ENCODE measurements at regions not wholly inside any gene's neighbourhood (a gene's known extent, or its start where the extent isn't known, plus 50 kb on each side); places are given as distances from the start of the nearest gene placed in this dataset.

GRCh38 chr6:62612471-62612870 lies 326.4 kb upstream of the KHDRBS2 start:
- no peak overlapping the region for H3K9ac ChIP-seq (ENCODE audit: insufficient read length)
- no peak overlapping the region for H3K4me3 ChIP-seq
- no peak for TF ChIP-seq EZH2 (IDR thresholded peaks at IDR 0.05)
- no peak for TF ChIP-seq POLR2AphosphoS5 (IDR thresholded peaks at IDR 0.05; ENCODE audit: borderline replicate concordance, low read depth, low read length)
- no peak for TF ChIP-seq FOXP2 (optimal IDR thresholded peaks at IDR 0.05; ENCODE audit: control extremely low read depth, extremely low read length, insufficient read depth)
- no peak for DNase-seq (ENCODE audit: low read depth, low spot score)
- H3K36me3 ChIP-seq (ENCODE audit: insufficient read depth, low read length), result no peaks in the 10 kb centered on the region
- no peak overlapping the region for H3K27ac ChIP-seq
- no peaks in the 10 kb centered on the region for H3K9me3 ChIP-seq (ENCODE audit: low read depth, low read length)

- TF ChIP-seq EZH2 (IDR thresholded peaks at IDR 0.05) (no peak), POLR2AphosphoS5 (IDR thresholded peaks at IDR 0.05; ENCODE audit: borderline replicate concordance, low read depth, low read length) (no peak)
- Histone ChIP-seq H3K36me3 (ENCODE audit: insufficient read depth, low read length) (no peaks in the 10 kb centered on the region), H3K9me3 (ENCODE audit: low read depth, low read length) (no peaks in the 10 kb centered on the region), H3K27ac (no peak overlapping the region), H3K9ac (ENCODE audit: insufficient read length) (no peak overlapping the region), H3K4me3 (no peak overlapping the region)
- no peak for DNase-seq (ENCODE audit: low read depth, low spot score)
Observed at GRCh38 chr6:62570372-62570771, 284.3 kb upstream of the KHDRBS2 start.

- no peak overlapping the region for H3K27ac ChIP-seq
- no peaks in the 10 kb centered on the region for H3K9me3 ChIP-seq (ENCODE audit: low read depth, low read length)
- no peak overlapping the region for H3K4me3 ChIP-seq
- no peak for DNase-seq (ENCODE audit: low read depth, low spot score)
- TF ChIP-seq FOXP2 (optimal IDR thresholded peaks at IDR 0.05; ENCODE audit: control extremely low read depth, extremely low read length, insufficient read depth) (no peak), POLR2AphosphoS5 (IDR thresholded peaks at IDR 0.05; ENCODE audit: borderline replicate concordance, low read depth, low read length) (no peak), EZH2 (IDR thresholded peaks at IDR 0.05) (no peak)
- H3K9ac ChIP-seq (ENCODE audit: insufficient read length), result no peak overlapping the region
- no peaks in the 10 kb centered on the region for H3K36me3 ChIP-seq (ENCODE audit: insufficient read depth, low read length)
Observed at GRCh38 chr6:62541502-62541901, 255.5 kb upstream of the KHDRBS2 start.

GRCh38 chr6:62530985-62531384 lies 245.0 kb upstream of the KHDRBS2 start:
- DNase-seq (ENCODE audit: low read depth, low spot score), result no peak
- no peaks in the 10 kb centered on the region for H3K36me3 ChIP-seq (ENCODE audit: insufficient read depth, low read length)
- no peak overlapping the region for H3K9ac ChIP-seq (ENCODE audit: insufficient read length)
- H3K4me3 ChIP-seq, result no peak overlapping the region
- no peaks in the 10 kb centered on the region for H3K9me3 ChIP-seq (ENCODE audit: low read depth, low read length)
- no peak overlapping the region for H3K27ac ChIP-seq
- TF ChIP-seq POLR2AphosphoS5 (IDR thresholded peaks at IDR 0.05; ENCODE audit: borderline replicate concordance, low read depth, low read length), result no peak
- no peak for TF ChIP-seq EZH2 (IDR thresholded peaks at IDR 0.05)
- no peak for TF ChIP-seq FOXP2 (optimal IDR thresholded peaks at IDR 0.05; ENCODE audit: control extremely low read depth, extremely low read length, insufficient read depth)

GRCh38 chr6:62528894-62529526 lies 243.0 kb upstream of the KHDRBS2 start:
- Histone ChIP-seq H3K9ac (ENCODE audit: insufficient read length) (no peak overlapping the region), H3K4me3 (no peak overlapping the region), H3K9me3 (ENCODE audit: low read depth, low read length) (no peaks in the 10 kb centered on the region), H3K36me3 (ENCODE audit: insufficient read depth, low read length) (no peaks in the 10 kb centered on the region), H3K27ac (no peak overlapping the region)
- DNase-seq (ENCODE audit: low read depth, low spot score), result no peak
- TF ChIP-seq EZH2 (IDR thresholded peaks at IDR 0.05), result no peak
- no peak for TF ChIP-seq FOXP2 (optimal IDR thresholded peaks at IDR 0.05; ENCODE audit: control extremely low read depth, extremely low read length, insufficient read depth)
- no peak for TF ChIP-seq POLR2AphosphoS5 (IDR thresholded peaks at IDR 0.05; ENCODE audit: borderline replicate concordance, low read depth, low read length)

- Histone ChIP-seq H3K36me3 (ENCODE audit: insufficient read depth, low read length) (no peaks in the 10 kb centered on the region), H3K27ac (no peak overlapping the region), H3K4me3 (no peak overlapping the region), H3K9me3 (ENCODE audit: low read depth, low read length) (no peaks in the 10 kb centered on the region), H3K9ac (ENCODE audit: insufficient read length) (no peak overlapping the region)
- no peak for TF ChIP-seq POLR2AphosphoS5 (IDR thresholded peaks at IDR 0.05; ENCODE audit: borderline replicate concordance, low read depth, low read length)
- no peak for TF ChIP-seq FOXP2 (optimal IDR thresholded peaks at IDR 0.05; ENCODE audit: control extremely low read depth, extremely low read length, insufficient read depth)
- no peak for TF ChIP-seq EZH2 (IDR thresholded peaks at IDR 0.05)
- no peak for DNase-seq (ENCODE audit: low read depth, low spot score)
Observed at GRCh38 chr6:62523630-62524029, 237.6 kb upstream of the KHDRBS2 start.

- H3K4me3 ChIP-seq, result no peak overlapping the region
- no peaks in the 10 kb centered on the region for H3K36me3 ChIP-seq (ENCODE audit: insufficient read depth, low read length)
- DNase-seq (ENCODE audit: low read depth, low spot score), result no peak
- no peak overlapping the region for H3K9ac ChIP-seq (ENCODE audit: insufficient read length)
- no peak for TF ChIP-seq POLR2AphosphoS5 (IDR thresholded peaks at IDR 0.05; ENCODE audit: borderline replicate concordance, low read depth, low read length)
- TF ChIP-seq FOXP2 (optimal IDR thresholded peaks at IDR 0.05; ENCODE audit: control extremely low read depth, extremely low read length, insufficient read depth), result no peak
- TF ChIP-seq EZH2 (IDR thresholded peaks at IDR 0.05), result no peak
- no peak overlapping the region for H3K27ac ChIP-seq
- H3K9me3 ChIP-seq (ENCODE audit: low read depth, low read length), result no peaks in the 10 kb centered on the region
Observed at GRCh38 chr6:62519574-62519973, 233.5 kb upstream of the KHDRBS2 start.

GRCh38 chr6:62516291-62517141 lies 230.5 kb upstream of the KHDRBS2 start:
- no peak overlapping the region for H3K27ac ChIP-seq
- no peaks in the 10 kb centered on the region for H3K36me3 ChIP-seq (ENCODE audit: insufficient read depth, low read length)
- no peak overlapping the region for H3K4me3 ChIP-seq
- H3K9ac ChIP-seq (ENCODE audit: insufficient read length), result no peak overlapping the region
- H3K9me3 ChIP-seq (ENCODE audit: low read depth, low read length), result no peaks in the 10 kb centered on the region
- no peak for DNase-seq (ENCODE audit: low read depth, low spot score)
- TF ChIP-seq POLR2AphosphoS5 (IDR thresholded peaks at IDR 0.05; ENCODE audit: borderline replicate concordance, low read depth, low read length) (no peak), FOXP2 (optimal IDR thresholded peaks at IDR 0.05; ENCODE audit: control extremely low read depth, extremely low read length, insufficient read depth) (no peak), EZH2 (IDR thresholded peaks at IDR 0.05) (no peak)
